HEK293 (cell line): ENCODE measurements at regions not wholly inside any gene's neighbourhood (a gene's known extent, or its start where the extent isn't known, plus 50 kb on each side); places are given as distances from the start of the nearest gene placed in this dataset.

Experiments used
- CTCF ChIA-PET: fragments of 350-600 bp; formaldehyde crosslinking; extraction: SDS; loops from one replicate; lab custom pipeline; 2021; ENCODE audit warnings: antibody characterized with exemption; lab: Yijun Ruan, JAX
- POLR2A ChIA-PET: fragments of 300-600 bp; formaldehyde crosslinking; extraction: SDS; loops from one replicate; lab custom pipeline; 2020; ENCODE audit warnings: antibody characterized with exemption, inconsistent platforms; lab: Yijun Ruan, JAX
- H3K27ac ChIP-seq: fragments of 200-500 bp; sonication (Bioruptor generic); 2 replicates; pipeline ENCODE4 v1.5.1; 2014; ENCODE audit warnings: low read depth, low read length, control low read depth, inconsistent platforms; ENCODE audit errors: extremely low read depth
- H3K36me3 ChIP-seq, 2 experiments: fragments of 200-500 bp in 1 of 2; sonication (Bioruptor generic) in 1 of 2; 1 replicate in 1 of 2; 2 replicates in 1 of 2; pipeline ENCODE4 v1.5.1; 2014 to 2017; ENCODE audit warnings: inconsistent platforms in 2 of 2, low read length in 2 of 2; ENCODE audit not compliant: control insufficient read depth in 2 of 2, insufficient read depth in 1 of 2
- H3K4me1 ChIP-seq: fragments of 200-500 bp; sonication (Bioruptor generic); 2 replicates; pipeline ENCODE4 v1.5.1; 2014; ENCODE audit warnings: mild to moderate bottlenecking, low read length, inconsistent platforms; ENCODE audit not compliant: control insufficient read depth, insufficient read depth
- H3K4me3 ChIP-seq: 2 replicates; pipeline ENCODE4 v1.5.1; 2011; ENCODE audit warnings: low read depth, mild to moderate bottlenecking, control low read depth, low read length, moderate library complexity
- H3K9me3 ChIP-seq: fragments of 200-500 bp; sonication (Bioruptor generic); 2 replicates; pipeline ENCODE4 v1.5.1; 2014; ENCODE audit warnings: low read depth, low read length, inconsistent platforms; ENCODE audit not compliant: control insufficient read depth, insufficient read depth
- GLIS1 ChIP-seq: fragments of 450-650 bp; formaldehyde crosslinking; IDR thresholded peaks from 2 replicates; pipeline ENCODE4 v1.5.1; 2016; ENCODE audit warnings: missing biosample characterization, missing genetic modification characterization
- MEIS1 ChIP-seq: sonication (generic); formaldehyde crosslinking; IDR thresholded peaks from 2 replicates; pipeline ENCODE4 v1.8.1; 2022; ENCODE audit warnings: missing genetic modification reagents, mild to moderate bottlenecking, borderline replicate concordance
- ZBTB17 ChIP-seq: fragments of 450-650 bp; formaldehyde crosslinking; IDR thresholded peaks from 2 replicates; pipeline ENCODE4 v1.5.1; 2016; ENCODE audit warnings: missing biosample characterization, missing genetic modification characterization
- ZBTB48 ChIP-seq: fragments of 450-650 bp; formaldehyde crosslinking; IDR thresholded peaks from 2 replicates; pipeline ENCODE4 v1.5.1; 2016; ENCODE audit warnings: missing biosample characterization, missing genetic modification characterization
- ZNF140 ChIP-seq: fragments of 450-650 bp; formaldehyde crosslinking; IDR thresholded peaks from 2 replicates; pipeline ENCODE4 v1.5.1; 2016; ENCODE audit warnings: missing biosample characterization, missing genetic modification characterization
- ZNF16 ChIP-seq: fragments of 450-650 bp; formaldehyde crosslinking; IDR thresholded peaks from 2 replicates; pipeline ENCODE4 v1.5.1; 2016; ENCODE audit warnings: low read depth, missing biosample characterization, missing genetic modification characterization
- ZNF169 ChIP-seq: fragments of 450-650 bp; formaldehyde crosslinking; IDR thresholded peaks from 2 replicates; pipeline ENCODE4 v1.5.1; 2016; ENCODE audit warnings: missing biosample characterization, missing genetic modification characterization
- ZNF175 ChIP-seq: fragments of 450-650 bp; formaldehyde crosslinking; IDR thresholded peaks from 2 replicates; pipeline ENCODE4 v1.5.1; 2016; ENCODE audit warnings: missing biosample characterization, missing genetic modification characterization
- ZNF202 ChIP-seq: fragments of 450-650 bp; formaldehyde crosslinking; IDR thresholded peaks from 2 replicates; pipeline ENCODE4 v1.5.1; 2016; ENCODE audit warnings: missing biosample characterization, missing genetic modification characterization, borderline replicate concordance
- ZNF24 ChIP-seq: fragments of 450-650 bp; formaldehyde crosslinking; IDR thresholded peaks from 2 replicates; pipeline ENCODE4 v1.5.1; 2016; ENCODE audit warnings: missing biosample characterization, missing genetic modification characterization
- ZNF391 ChIP-seq: fragments of 450-650 bp; formaldehyde crosslinking; IDR thresholded peaks from 2 replicates; pipeline ENCODE4 v1.5.1; 2016; ENCODE audit warnings: low read depth, missing biosample characterization, missing genetic modification characterization, borderline replicate concordance
- ZNF560 ChIP-seq: fragments of 450-650 bp; formaldehyde crosslinking; IDR thresholded peaks from 2 replicates; pipeline ENCODE4 v1.5.1; 2017; ENCODE audit warnings: missing biosample characterization, missing genetic modification characterization, borderline replicate concordance
- ZNF585B ChIP-seq: fragments of 450-650 bp; formaldehyde crosslinking; IDR thresholded peaks from 2 replicates; pipeline ENCODE4 v1.5.1; 2016; ENCODE audit warnings: missing biosample characterization, missing genetic modification characterization
- TF ChIP-seq, protein P1 (sequence below): fragments of 450-650 bp; formaldehyde crosslinking; IDR thresholded peaks from 2 replicates; pipeline ENCODE4 v1.5.1; 2016; ENCODE audit warnings: missing biosample characterization, missing genetic modification characterization
- TF ChIP-seq, protein P2 (sequence below): fragments of 450-650 bp; formaldehyde crosslinking; IDR thresholded peaks from 2 replicates; pipeline ENCODE4 v1.5.1; 2016; ENCODE audit warnings: missing biosample characterization, missing genetic modification characterization
- TF ChIP-seq, protein P3 (sequence below): fragments of 450-650 bp; formaldehyde crosslinking; IDR thresholded peaks from 2 replicates; pipeline ENCODE4 v1.5.1; 2017; ENCODE audit warnings: missing biosample characterization, mild to moderate bottlenecking, missing genetic modification characterization, moderate library complexity
- TF ChIP-seq, protein P4 (sequence below): fragments of 450-650 bp; formaldehyde crosslinking; IDR thresholded peaks from 2 replicates; pipeline ENCODE4 v1.5.1; 2016; ENCODE audit warnings: missing biosample characterization, missing genetic modification characterization
- TF ChIP-seq, protein P5 (sequence below): fragments of 450-650 bp; formaldehyde crosslinking; IDR thresholded peaks from 2 replicates; pipeline ENCODE4 v1.5.1; 2016; ENCODE audit warnings: missing biosample characterization, missing genetic modification characterization, borderline replicate concordance

DNA sequence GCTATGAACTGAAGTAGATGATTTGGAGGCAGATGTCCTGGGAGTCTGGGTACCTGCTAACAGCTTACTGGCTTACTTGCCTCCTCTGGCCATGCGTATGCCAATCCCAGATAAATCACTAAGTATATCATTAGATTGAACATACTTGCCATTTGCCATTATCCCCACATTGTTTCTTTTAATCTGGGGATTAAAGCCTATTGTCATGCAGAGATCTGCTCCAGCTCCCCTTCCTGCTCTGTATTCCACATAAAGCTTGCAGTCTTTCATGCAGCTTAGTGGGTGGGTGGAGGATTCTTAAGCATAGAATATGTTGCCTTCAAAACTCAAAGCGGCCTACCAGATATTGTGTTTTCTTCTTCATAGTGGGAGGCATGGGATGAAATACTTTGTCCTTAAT is 311.8 kb upstream of the MMADHC start:
- Histone ChIP-seq H3K27ac (no peak overlapping the region), H3K36me3 (no peaks in the 10 kb centered on the region), H3K4me1 (no peaks in the 10 kb centered on the region), H3K4me3 (no peak overlapping the region), H3K9me3 (no peaks in the 10 kb centered on the region)
- POLR2A ChIA-PET, result no interaction called here
- TF ChIP-seq ZNF169 (tag by site-specific recombination) (no peak), ZNF202 (tag by site-specific recombination) (no peak), ZNF391 (tag by site-specific recombination) (no peak), ZNF24 (tag by site-specific recombination) (no peak), ZNF140 (tag by site-specific recombination) (no peak), ZBTB48 (no peak), ZNF560 (tag by site-specific recombination) (no peak), ZNF175 (tag by site-specific recombination) (no peak), GLIS1 (tag by site-specific recombination) (no peak)
- TF ChIP-seq, protein P1, sequence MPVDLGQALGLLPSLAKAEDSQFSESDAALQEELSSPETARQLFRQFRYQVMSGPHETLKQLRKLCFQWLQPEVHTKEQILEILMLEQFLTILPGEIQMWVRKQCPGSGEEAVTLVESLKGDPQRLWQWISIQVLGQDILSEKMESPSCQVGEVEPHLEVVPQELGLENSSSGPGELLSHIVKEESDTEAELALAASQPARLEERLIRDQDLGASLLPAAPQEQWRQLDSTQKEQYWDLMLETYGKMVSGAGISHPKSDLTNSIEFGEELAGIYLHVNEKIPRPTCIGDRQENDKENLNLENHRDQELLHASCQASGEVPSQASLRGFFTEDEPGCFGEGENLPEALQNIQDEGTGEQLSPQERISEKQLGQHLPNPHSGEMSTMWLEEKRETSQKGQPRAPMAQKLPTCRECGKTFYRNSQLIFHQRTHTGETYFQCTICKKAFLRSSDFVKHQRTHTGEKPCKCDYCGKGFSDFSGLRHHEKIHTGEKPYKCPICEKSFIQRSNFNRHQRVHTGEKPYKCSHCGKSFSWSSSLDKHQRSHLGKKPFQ (tag by site-specific recombination), result no peak
- TF ChIP-seq, protein P2, sequence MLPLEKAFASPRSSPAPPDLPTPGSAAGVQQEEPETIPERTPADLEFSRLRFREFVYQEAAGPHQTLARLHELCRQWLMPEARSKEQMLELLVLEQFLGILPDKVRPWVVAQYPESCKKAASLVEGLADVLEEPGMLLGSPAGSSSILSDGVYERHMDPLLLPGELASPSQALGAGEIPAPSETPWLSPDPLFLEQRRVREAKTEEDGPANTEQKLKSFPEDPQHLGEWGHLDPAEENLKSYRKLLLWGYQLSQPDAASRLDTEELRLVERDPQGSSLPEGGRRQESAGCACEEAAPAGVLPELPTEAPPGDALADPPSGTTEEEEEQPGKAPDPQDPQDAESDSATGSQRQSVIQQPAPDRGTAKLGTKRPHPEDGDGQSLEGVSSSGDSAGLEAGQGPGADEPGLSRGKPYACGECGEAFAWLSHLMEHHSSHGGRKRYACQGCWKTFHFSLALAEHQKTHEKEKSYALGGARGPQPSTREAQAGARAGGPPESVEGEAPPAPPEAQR, result no peak
- TF ChIP-seq, protein P3, sequence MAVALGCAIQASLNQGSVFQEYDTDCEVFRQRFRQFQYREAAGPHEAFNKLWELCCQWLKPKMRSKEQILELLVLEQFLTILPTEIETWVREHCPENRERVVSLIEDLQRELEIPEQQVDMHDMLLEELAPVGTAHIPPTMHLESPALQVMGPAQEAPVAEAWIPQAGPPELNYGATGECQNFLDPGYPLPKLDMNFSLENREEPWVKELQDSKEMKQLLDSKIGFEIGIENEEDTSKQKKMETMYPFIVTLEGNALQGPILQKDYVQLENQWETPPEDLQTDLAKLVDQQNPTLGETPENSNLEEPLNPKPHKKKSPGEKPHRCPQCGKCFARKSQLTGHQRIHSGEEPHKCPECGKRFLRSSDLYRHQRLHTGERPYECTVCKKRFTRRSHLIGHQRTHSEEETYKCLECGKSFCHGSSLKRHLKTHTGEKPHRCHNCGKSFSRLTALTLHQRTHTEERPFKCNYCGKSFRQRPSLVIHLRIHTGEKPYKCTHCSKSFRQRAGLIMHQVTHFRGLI (tag by site-specific recombination), result no peak
- CTCF ChIA-PET, result interaction anchor here (0.6 kb wide), 1 partner anchor 106 kb away, joined by 3 read pairs; no protein-coding TSS in a partner anchor

DNA sequence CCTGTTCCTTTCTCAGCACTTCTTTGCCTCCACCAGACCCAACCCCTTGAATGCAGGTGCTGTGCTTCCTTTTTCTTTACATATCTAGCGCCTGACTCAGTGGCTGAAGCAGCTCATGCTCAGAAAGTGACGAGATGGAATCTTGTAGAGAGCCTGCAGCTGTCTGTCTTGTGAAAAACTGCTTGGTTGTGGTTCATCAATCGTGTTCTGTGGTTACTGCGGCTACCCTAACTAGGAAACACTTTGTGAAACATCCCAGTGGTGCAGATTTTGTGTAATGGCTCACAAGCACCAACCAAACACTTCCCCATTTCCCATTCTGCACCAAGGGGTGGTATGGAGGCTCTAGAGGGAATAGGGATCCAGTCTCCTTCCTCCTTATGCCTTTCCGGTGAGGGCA is 307.2 kb upstream of the MMADHC start:
- ChIA-PET CTCF (no interaction called here), POLR2A (no interaction called here)
- H3K4me3 ChIP-seq, result no peak overlapping the region
- TF ChIP-seq MEIS1 (no peak), ZBTB17 (tag by site-specific recombination) (no peak), ZNF585B (tag by site-specific recombination) (no peak), ZNF16 (no peak)
- TF ChIP-seq, protein P4, sequence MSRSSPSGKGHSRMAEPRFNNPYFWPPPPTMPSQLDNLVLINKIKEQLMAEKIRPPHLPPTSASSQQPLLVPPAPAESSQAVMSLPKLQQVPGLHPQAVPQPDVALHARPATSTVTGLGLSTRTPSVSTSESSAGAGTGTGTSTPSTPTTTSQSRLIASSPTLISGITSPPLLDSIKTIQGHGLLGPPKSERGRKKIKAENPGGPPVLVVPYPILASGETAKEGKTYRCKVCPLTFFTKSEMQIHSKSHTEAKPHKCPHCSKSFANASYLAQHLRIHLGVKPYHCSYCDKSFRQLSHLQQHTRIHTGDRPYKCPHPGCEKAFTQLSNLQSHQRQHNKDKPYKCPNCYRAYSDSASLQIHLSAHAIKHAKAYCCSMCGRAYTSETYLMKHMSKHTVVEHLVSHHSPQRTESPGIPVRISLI (tag by site-specific recombination), result no peak
- TF ChIP-seq, protein P5, sequence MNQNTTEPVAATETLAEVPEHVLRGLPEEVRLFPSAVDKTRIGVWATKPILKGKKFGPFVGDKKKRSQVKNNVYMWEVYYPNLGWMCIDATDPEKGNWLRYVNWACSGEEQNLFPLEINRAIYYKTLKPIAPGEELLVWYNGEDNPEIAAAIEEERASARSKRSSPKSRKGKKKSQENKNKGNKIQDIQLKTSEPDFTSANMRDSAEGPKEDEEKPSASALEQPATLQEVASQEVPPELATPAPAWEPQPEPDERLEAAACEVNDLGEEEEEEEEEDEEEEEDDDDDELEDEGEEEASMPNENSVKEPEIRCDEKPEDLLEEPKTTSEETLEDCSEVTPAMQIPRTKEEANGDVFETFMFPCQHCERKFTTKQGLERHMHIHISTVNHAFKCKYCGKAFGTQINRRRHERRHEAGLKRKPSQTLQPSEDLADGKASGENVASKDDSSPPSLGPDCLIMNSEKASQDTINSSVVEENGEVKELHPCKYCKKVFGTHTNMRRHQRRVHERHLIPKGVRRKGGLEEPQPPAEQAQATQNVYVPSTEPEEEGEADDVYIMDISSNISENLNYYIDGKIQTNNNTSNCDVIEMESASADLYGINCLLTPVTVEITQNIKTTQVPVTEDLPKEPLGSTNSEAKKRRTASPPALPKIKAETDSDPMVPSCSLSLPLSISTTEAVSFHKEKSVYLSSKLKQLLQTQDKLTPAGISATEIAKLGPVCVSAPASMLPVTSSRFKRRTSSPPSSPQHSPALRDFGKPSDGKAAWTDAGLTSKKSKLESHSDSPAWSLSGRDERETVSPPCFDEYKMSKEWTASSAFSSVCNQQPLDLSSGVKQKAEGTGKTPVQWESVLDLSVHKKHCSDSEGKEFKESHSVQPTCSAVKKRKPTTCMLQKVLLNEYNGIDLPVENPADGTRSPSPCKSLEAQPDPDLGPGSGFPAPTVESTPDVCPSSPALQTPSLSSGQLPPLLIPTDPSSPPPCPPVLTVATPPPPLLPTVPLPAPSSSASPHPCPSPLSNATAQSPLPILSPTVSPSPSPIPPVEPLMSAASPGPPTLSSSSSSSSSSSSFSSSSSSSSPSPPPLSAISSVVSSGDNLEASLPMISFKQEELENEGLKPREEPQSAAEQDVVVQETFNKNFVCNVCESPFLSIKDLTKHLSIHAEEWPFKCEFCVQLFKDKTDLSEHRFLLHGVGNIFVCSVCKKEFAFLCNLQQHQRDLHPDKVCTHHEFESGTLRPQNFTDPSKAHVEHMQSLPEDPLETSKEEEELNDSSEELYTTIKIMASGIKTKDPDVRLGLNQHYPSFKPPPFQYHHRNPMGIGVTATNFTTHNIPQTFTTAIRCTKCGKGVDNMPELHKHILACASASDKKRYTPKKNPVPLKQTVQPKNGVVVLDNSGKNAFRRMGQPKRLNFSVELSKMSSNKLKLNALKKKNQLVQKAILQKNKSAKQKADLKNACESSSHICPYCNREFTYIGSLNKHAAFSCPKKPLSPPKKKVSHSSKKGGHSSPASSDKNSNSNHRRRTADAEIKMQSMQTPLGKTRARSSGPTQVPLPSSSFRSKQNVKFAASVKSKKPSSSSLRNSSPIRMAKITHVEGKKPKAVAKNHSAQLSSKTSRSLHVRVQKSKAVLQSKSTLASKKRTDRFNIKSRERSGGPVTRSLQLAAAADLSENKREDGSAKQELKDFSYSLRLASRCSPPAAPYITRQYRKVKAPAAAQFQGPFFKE (tag by site-specific recombination), result no peak
- no peaks in the 10 kb centered on the region for H3K4me1 ChIP-seq
- no peaks in the 10 kb centered on the region for H3K9me3 ChIP-seq
- no peak overlapping the region for H3K27ac ChIP-seq
- H3K36me3 ChIP-seq, result no peaks in the 10 kb centered on the region
